K562 (cell line): ENCODE measurements at regions not wholly inside any gene's neighbourhood (a gene's known extent, or its start where the extent isn't known, plus 50 kb on each side); places are given as distances from the start of the nearest gene placed in this dataset.

Experiments used
- PHF8 ChIP-seq: fragments of 200-600 bp; sonication (generic); IDR thresholded peaks from 2 replicates; pipeline ENCODE4 v1.6.1; 2012; ENCODE audit warnings: mixed run types, mild to moderate bottlenecking, inconsistent platforms, low read length, moderate library complexity, borderline replicate concordance
- POLR2G ChIP-seq: fragments of 200-400 bp; formaldehyde crosslinking; IDR thresholded peaks from 2 replicates; pipeline ENCODE4 v1.6.1; 2017; ENCODE audit warnings: low read depth, mild to moderate bottlenecking, antibody characterized with exemption, low read length, moderate library complexity
- SREBF2 ChIP-seq: sonication (generic); formaldehyde crosslinking; IDR thresholded peaks from 2 replicates; pipeline ENCODE4 v1.4.0; 2020; ENCODE audit warnings: mild to moderate bottlenecking, missing genetic modification reagents
- ZBTB8A ChIP-seq: fragments of 450-650 bp; IDR thresholded peaks from 2 replicates; pipeline ENCODE4 v1.6.1; 2018; ENCODE audit warnings: mild to moderate bottlenecking, moderate library complexity; ENCODE audit not compliant: partially characterized antibody
- ZKSCAN1 ChIP-seq: fragments of 150-350 bp; IDR thresholded peaks from 2 replicates; pipeline ENCODE4 v1.6.1; 2016; ENCODE audit warnings: low read depth, low read length
- TF ChIP-seq, protein P1 (sequence below), 3 experiments: IDR thresholded peaks in 2 of 3; conservative IDR thresholded peaks in 1 of 3; 2 replicates each; pipeline ENCODE4 v1.5.1; 2011 to 2012; ENCODE audit warnings: low read length in 3 of 3, mild to moderate bottlenecking in 3 of 3, control low read depth in 2 of 3, improper control_type of control experiment in 1 of 3, inconsistent platforms in 1 of 3, low read depth in 1 of 3, mixed read lengths in 1 of 3, moderate library complexity in 1 of 3; ENCODE audit not compliant: insufficient read depth in 2 of 3

DNA sequence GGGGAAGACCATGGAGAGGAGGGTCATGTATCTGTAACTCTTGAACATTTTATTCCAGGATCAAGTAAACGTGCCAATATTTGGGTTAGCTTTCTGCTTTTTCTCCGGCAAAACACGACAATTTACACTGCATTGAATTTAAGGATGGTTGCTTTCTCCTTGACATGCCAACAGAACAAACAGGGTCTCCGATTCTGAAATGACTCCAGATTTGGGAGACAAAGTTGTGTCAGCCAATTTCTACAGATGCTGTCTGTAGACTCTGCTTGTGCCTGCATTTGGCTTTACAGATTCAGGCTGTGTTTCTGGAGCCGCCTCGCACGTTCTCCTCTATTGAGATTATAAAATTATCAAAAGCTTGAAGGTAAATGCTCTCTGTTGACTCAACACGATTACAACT, 207.0 kb downstream of the ASMT start:
- no peak for TF ChIP-seq ZKSCAN1
- no peak for TF ChIP-seq SREBF2
- TF ChIP-seq ZBTB8A = no peak
- TF ChIP-seq, protein P1, sequence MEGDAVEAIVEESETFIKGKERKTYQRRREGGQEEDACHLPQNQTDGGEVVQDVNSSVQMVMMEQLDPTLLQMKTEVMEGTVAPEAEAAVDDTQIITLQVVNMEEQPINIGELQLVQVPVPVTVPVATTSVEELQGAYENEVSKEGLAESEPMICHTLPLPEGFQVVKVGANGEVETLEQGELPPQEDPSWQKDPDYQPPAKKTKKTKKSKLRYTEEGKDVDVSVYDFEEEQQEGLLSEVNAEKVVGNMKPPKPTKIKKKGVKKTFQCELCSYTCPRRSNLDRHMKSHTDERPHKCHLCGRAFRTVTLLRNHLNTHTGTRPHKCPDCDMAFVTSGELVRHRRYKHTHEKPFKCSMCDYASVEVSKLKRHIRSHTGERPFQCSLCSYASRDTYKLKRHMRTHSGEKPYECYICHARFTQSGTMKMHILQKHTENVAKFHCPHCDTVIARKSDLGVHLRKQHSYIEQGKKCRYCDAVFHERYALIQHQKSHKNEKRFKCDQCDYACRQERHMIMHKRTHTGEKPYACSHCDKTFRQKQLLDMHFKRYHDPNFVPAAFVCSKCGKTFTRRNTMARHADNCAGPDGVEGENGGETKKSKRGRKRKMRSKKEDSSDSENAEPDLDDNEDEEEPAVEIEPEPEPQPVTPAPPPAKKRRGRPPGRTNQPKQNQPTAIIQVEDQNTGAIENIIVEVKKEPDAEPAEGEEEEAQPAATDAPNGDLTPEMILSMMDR (IDR thresholded peaks at IDR 0.05 in 2 of 3, conservative IDR thresholded peaks at IDR 0.05 in 1 of 3; ENCODE audit: insufficient read depth in 2 of 3, low read depth in 1 of 3, low read length in 3 of 3) = no peak
- TF ChIP-seq POLR2G = no peak
- TF ChIP-seq PHF8 = no peak
